Fibroblast of mammary gland (primary cell): ENCODE measurements at regions not wholly inside any gene's neighbourhood (a gene's known extent, or its start where the extent isn't known, plus 50 kb on each side); places are given as distances from the start of the nearest gene placed in this dataset.

ENCODE experiments used
- DNase-seq: peaks from one replicate; pipeline ENCODE4 v3.0.0-alpha.2; 2010; ENCODE audit warnings: low read depth
- H3K4me3 ChIP-seq: 2 replicates; pipeline ENCODE4 v1.5.1; 2011; ENCODE audit warnings: low read depth, mild to moderate bottlenecking, low read length, moderate library complexity; ENCODE audit not compliant: control insufficient read depth
- TF ChIP-seq, protein P1 (sequence below): conservative IDR thresholded peaks from 2 replicates; pipeline ENCODE4 v1.5.1; 2011; ENCODE audit warnings: low read depth, low read length, inconsistent platforms; ENCODE audit not compliant: control insufficient read depth, insufficient read depth

DNA sequence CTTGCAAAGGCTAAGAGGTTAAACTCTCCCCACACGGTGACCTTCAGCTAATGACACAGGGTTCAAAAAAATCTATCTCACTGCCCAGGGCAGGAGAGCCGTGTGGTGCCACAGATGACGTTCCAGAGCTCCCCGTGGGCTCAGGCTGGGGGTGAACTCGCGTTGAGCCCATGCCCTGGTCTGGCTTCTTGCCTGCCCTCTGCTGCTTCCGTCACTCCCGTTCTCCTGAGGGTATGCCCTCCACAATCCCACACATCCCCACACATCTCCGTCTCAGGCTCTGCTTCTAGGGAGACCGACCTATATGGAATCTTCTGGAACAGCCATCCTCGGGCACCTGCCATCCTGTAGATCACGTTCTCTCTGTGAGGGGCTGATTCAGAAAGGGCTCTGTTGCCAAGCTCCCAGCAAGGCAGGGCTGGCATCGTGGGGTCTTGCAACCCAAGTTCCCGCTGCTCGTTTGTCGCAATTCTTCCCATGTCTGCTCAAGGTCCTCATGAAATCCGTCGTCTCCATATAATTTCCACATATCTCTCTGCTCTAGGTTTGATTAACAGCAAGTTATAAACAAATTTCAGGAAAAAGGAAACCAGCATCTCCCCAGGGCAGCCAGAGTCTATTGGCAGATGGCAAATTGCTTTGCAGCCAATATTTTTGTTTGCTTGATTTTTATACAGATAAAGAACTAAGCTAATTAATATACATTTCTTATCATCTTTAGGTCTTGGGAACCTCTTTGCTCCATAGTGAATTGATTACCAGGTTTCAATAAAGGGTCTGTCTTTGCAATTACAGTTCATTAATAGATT lies 278.2 kb downstream of the PTPRU start:
- DNase-seq = no peak
- TF ChIP-seq, protein P1, sequence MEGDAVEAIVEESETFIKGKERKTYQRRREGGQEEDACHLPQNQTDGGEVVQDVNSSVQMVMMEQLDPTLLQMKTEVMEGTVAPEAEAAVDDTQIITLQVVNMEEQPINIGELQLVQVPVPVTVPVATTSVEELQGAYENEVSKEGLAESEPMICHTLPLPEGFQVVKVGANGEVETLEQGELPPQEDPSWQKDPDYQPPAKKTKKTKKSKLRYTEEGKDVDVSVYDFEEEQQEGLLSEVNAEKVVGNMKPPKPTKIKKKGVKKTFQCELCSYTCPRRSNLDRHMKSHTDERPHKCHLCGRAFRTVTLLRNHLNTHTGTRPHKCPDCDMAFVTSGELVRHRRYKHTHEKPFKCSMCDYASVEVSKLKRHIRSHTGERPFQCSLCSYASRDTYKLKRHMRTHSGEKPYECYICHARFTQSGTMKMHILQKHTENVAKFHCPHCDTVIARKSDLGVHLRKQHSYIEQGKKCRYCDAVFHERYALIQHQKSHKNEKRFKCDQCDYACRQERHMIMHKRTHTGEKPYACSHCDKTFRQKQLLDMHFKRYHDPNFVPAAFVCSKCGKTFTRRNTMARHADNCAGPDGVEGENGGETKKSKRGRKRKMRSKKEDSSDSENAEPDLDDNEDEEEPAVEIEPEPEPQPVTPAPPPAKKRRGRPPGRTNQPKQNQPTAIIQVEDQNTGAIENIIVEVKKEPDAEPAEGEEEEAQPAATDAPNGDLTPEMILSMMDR = no peak
- H3K4me3 ChIP-seq = no peak overlapping the region

DNA sequence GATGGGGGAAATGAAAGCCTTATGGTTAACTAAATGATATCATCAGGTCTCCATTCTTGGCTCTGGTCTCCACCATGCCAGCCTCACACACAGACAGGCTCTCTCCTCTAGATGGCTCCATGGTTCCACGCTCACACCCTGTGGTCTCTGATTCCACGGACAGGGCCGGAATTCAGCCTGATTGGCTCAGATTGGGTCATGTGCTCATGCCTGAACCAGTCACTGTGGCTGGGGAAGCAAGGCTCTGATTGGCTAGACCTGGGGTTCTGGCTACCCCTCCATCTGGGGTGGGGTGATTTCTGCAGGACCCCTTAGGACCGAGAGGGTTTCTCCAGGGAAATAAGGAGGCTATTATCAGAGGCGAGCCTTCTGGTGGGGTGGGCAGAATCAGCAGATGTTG lies 277.0 kb downstream of the PTPRU start:
- H3K4me3 ChIP-seq = no peak overlapping the region
- TF ChIP-seq, protein P1 = peak; percentile 60
- peak; percentile 68 for DNase-seq

DNA sequence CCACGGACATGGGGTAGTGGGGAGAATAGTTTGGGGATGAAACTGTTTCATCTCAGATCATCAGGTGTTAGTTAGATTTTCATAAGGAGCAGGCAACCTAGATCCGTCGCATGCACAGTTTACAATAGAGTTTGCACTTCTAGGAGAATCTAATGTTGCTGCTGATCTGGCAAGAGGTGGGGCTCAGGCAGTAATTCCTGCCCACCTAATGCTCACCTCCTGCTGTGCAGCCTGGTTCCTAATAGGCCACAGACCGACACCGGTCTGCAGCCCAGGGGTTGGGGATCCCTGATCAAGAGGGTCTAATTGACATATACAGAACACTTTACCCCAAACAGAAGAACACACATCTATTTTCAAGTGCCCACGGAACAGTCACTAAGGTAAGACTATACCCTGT lies 275.1 kb downstream of the PTPRU start:
- TF ChIP-seq, protein P1 = no peak
- DNase-seq = no peak
- no peak overlapping the region for H3K4me3 ChIP-seq

DNA sequence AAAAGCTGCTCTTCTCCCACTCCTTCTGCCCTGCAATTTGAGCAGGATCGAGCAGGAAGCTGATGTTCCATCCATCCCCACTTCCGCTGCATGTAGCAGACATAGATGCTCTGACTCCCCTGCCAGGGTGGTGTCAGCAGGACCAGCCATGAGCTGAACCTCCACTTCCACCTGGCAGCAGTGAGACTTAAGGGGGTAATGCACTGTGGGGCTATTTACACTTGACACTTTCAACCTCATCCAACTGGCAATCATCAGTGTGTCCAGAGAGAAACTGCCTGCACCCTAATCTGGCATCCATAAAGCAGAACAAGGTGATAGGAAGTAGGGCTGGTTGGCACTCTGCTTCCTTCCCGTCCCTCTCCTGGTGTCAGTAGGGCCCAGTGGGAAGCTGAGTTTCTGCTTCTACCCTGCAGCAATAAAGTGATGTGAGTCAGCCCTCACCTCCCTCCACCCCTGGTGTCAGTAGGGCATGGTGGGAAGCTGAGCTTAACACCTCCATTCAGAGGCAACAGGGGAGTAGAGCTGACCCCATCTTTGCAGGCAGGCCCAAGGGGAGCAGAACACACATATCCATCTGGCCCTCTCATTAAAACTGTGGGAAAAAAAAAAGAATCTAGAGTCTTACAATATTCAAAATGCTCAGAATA lies 272.3 kb downstream of the PTPRU start:
- TF ChIP-seq, protein P1 = no peak
- no peak for DNase-seq
- H3K4me3 ChIP-seq = no peak overlapping the region

DNA sequence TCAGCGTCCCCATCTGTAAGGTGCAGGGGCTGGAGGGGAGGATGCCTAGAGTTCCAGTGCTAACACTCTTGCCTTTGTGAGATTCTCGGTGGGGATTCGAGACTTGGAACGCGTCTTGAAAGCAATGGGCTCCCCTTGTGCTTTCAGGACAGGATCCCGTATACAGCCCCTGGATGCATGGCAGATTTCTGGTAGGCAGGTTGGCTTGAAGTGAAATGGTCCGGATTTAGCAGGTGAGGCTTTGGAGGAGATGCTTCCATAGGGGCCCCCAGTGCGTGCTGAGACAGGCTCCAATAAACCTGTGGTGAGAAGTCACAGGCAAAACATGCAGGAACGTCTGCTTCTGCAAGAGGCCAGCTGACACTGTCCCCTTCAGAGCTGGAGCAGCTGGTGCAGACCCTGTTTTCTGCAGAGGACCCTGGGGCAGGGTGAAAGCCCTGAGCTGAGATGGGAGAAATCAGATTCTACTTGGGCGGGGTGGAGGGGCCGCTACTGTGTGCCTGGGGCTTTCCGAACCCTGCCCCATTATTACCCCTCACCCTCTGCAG lies 270.4 kb downstream of the PTPRU start:
- DNase-seq = no peak
- H3K4me3 ChIP-seq = no peak overlapping the region
- TF ChIP-seq, protein P1 = no peak

DNA sequence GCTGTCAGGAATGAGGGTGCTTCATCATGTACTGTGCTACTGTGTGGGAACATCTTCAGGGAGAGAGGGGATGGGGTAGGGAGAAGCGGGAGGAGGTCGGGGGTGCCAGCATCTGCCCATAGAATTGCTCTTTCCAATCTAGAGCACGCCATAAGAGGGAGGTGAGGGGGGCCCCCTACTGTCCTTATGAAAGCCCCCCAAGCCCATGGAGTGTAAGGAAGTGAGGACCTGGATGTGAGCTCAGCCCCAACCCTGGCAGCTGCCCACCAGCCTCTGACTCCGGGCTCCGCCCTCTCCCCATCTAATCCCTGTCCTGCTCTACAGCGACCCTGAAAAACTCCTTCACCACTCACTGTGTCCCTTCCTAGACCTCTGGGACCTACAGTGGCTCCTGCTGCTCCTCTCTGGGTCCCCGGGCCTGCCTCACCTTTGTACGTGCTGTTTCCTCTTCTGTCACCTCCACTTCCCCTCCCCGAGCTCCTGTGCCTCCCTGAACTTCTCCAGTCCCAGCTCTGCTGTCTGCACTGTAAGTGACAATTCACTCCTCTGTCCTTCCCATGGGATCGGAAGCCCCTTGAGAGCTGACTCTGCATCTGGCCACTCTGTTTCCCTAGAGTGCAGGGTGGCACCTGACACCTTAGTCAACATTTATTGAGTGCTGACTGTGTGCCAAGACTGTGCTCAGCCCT lies 269.4 kb downstream of the PTPRU start:
- no peak for DNase-seq
- TF ChIP-seq, protein P1 = no peak
- no peak overlapping the region for H3K4me3 ChIP-seq
